ENCODE measurements at regions not wholly inside any gene's neighbourhood (a gene's known extent, or its start where the extent isn't known, plus 50 kb on each side); places are given as distances from the start of the nearest gene placed in this dataset.

- TF ChIP-seq CTCF (IDR thresholded peaks at IDR 0.05) = no peak
- no peak for TF ChIP-seq POLR2A (IDR thresholded peaks at IDR 0.05)
These were observed 292.6 kb upstream of the CAND1 start for GRCh38 chr12:66976526-66976925.
